ENCODE measurements at regions not wholly inside any gene's neighbourhood (a gene's known extent, or its start where the extent isn't known, plus 50 kb on each side); places are given as distances from the start of the nearest gene placed in this dataset.
A peak's percentile ranks its signal among the peaks of the same experiment; 100 is the strongest.

DNA sequence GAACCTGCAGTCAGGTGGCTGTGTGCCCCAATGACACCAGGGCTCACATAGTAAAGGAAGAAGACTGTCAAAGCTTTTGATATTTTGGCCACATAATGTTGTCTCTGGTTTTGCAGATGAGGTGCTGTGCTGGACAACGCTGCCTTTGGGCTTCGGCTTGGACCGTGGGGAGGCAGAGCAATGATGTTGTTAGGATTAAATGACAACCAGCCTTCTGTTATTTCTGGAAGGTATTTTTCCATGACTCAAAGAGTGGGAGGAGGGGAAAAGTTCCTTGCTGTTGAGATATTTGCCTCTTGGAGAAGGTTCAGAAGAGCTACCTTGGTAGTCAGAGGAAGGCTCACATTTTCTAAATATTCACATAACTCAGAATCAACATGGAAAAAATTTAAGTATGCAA lies 187.3 kb upstream of the GALNT2 start:
- Histone ChIP-seq H4K8ac (ENCODE audit: low read depth, low read length) (no peak overlapping the region), H2BK12ac (ENCODE audit: low read length) (no peak overlapping the region), H2BK120ac (ENCODE audit: low read depth, low read length) (no peak overlapping the region), H3K4me3 (ENCODE audit: low read length in 2 of 2) (no peak overlapping the region), H2AK5ac (ENCODE audit: low read depth, low read length) (no peak overlapping the region), H3K27me3 (ENCODE audit: control insufficient read depth in 3 of 3, insufficient read depth in 3 of 3, low read depth in 1 of 3, low read length in 3 of 3) (peaks cover 0 to 3% (median 0%) of the 10 kb centered on the region in 3 experiments), H2BK5ac (ENCODE audit: low read length) (no peak overlapping the region), H3K9me3 (replicated peaks in 1 of 2; ENCODE audit: control insufficient read depth in 2 of 2, insufficient read depth in 1 of 2, low read depth in 1 of 2, low read length in 2 of 2) (no peaks in the 10 kb centered on the region), H3K9ac (ENCODE audit: low read depth, low read length, poor library complexity) (no peak overlapping the region), H2BK15ac (ENCODE audit: low read length) (no peak overlapping the region), H3K27ac (replicated peaks; ENCODE audit: low read length) (no peak overlapping the region), H3K14ac (ENCODE audit: low read length) (no peak overlapping the region), H3K4ac (ENCODE audit: low read length) (no peak overlapping the region), H3K18ac (ENCODE audit: low read length) (no peak overlapping the region), H3K23ac (ENCODE audit: low read depth, low read length, poor library complexity) (no peak overlapping the region), H3K4me2 (ENCODE audit: insufficient read depth, low read length, poor library complexity, severe bottlenecking) (no peak overlapping the region), H3K4me1 (ENCODE audit: control insufficient read depth in 2 of 2, insufficient read depth in 1 of 2, low read depth in 1 of 2, low read length in 2 of 2) (peaks cover 0 to 2% of the 10 kb centered on the region in 2 donors), H4K91ac (ENCODE audit: low read depth, low read length, poor library complexity) (no peak overlapping the region), H2AFZ (ENCODE audit: low read length) (no peak overlapping the region), H3K79me1 (ENCODE audit: low read depth, low read length) (no peaks in the 10 kb centered on the region), H3K36me3 (replicated peaks in 1 of 2; ENCODE audit: control insufficient read depth in 2 of 2, insufficient read depth in 2 of 2, low read length in 2 of 2) (no peaks in the 10 kb centered on the region)
- no peak for DNase-seq (ENCODE audit: low spot score)
- WGBS, 2 donors (ENCODE audit: extremely low coverage in 2 of 2, insufficient read length in 2 of 2, insufficient replicate concordance in 1 of 2) = no CpG with 5 or more reads among the region's 3 CpGs

DNA sequence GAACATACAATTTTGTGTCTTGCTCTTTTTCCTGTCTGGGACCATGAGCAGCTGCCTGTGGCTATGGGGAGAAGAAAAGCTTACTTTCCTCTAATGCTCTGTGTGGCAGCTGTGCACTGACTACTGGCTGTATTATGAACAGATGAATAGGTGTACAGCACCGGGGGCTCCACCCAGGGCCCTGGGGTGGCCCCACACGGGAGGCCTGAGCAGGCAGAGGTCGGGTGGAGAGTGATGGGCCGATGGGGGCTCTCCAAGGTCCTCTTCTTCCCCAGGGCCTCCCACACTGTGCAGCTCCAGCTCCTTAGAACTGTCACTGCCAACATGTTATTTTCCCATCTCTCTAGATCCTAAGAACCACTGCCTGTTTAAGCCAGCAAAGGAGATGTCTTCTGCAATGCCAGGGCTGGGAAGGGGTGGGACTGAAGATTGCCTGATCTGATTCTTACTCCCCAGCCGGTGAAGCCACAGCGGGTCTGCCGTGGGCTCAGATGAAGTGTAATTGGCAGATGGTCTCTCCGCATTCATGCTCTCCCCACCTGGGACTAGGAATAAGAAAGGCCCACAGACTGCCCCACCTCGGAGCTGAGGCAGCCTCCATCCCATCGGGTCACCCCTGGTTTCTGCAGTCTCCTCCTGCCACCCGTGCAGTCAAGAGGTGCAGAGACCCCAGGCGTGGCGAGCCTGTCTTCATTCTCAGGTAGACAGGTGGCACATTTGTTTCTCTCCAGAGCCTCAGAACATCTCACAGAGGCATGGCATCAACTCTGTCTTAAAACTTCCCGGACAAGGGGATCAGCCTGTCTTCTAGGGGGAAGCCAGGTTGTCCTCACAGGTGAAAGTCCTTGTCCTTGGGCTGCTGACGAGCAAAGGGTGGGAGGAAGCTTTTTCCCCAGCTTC lies 186.5 kb upstream of the GALNT2 start:
- H3K79me1 ChIP-seq (ENCODE audit: low read depth, low read length) = no peaks in the 10 kb centered on the region
- no peak overlapping the region for H3K4me3 ChIP-seq (ENCODE audit: low read length in 2 of 2)
- H2BK15ac ChIP-seq (ENCODE audit: low read length) = no peak overlapping the region
- WGBS, 2 donors (ENCODE audit: extremely low coverage in 2 of 2, insufficient read length in 2 of 2, insufficient replicate concordance in 1 of 2) = no CpG with 5 or more reads among the region's 15 CpGs
- no peak overlapping the region for H2AK5ac ChIP-seq (ENCODE audit: low read depth, low read length)
- peaks cover 0 to 2% of the 10 kb centered on the region in 2 donors for H3K4me1 ChIP-seq (ENCODE audit: control insufficient read depth in 2 of 2, insufficient read depth in 1 of 2, low read depth in 1 of 2, low read length in 2 of 2)
- no peak overlapping the region for H3K27ac ChIP-seq (replicated peaks; ENCODE audit: low read length)
- H4K91ac ChIP-seq (ENCODE audit: low read depth, low read length, poor library complexity) = no peak overlapping the region
- no peak overlapping the region for H3K14ac ChIP-seq (ENCODE audit: low read length)
- DNase-seq (ENCODE audit: low spot score) = no peak
- no peaks in the 10 kb centered on the region for H3K9me3 ChIP-seq (replicated peaks in 1 of 2; ENCODE audit: control insufficient read depth in 2 of 2, insufficient read depth in 1 of 2, low read depth in 1 of 2, low read length in 2 of 2)
- H3K4me2 ChIP-seq (ENCODE audit: insufficient read depth, low read length, poor library complexity, severe bottlenecking) = no peak overlapping the region
- H3K9ac ChIP-seq (ENCODE audit: low read depth, low read length, poor library complexity) = no peak overlapping the region
- H4K8ac ChIP-seq (ENCODE audit: low read depth, low read length) = no peak overlapping the region
- H3K18ac ChIP-seq (ENCODE audit: low read length) = no peak overlapping the region
- no peak overlapping the region for H2BK12ac ChIP-seq (ENCODE audit: low read length)
- H2BK5ac ChIP-seq (ENCODE audit: low read length) = no peak overlapping the region
- H3K23ac ChIP-seq (ENCODE audit: low read depth, low read length, poor library complexity) = no peak overlapping the region
- no peak overlapping the region for H2BK120ac ChIP-seq (ENCODE audit: low read depth, low read length)
- H3K4ac ChIP-seq (ENCODE audit: low read length) = no peak overlapping the region
- H3K36me3 ChIP-seq (replicated peaks in 1 of 2; ENCODE audit: control insufficient read depth in 2 of 2, insufficient read depth in 2 of 2, low read length in 2 of 2) = no peaks in the 10 kb centered on the region
- peaks cover 0 to 3% (median 0%) of the 10 kb centered on the region in 3 experiments for H3K27me3 ChIP-seq (ENCODE audit: control insufficient read depth in 3 of 3, insufficient read depth in 3 of 3, low read depth in 1 of 3, low read length in 3 of 3)
- no peak overlapping the region for H2AFZ ChIP-seq (ENCODE audit: low read length)

DNA sequence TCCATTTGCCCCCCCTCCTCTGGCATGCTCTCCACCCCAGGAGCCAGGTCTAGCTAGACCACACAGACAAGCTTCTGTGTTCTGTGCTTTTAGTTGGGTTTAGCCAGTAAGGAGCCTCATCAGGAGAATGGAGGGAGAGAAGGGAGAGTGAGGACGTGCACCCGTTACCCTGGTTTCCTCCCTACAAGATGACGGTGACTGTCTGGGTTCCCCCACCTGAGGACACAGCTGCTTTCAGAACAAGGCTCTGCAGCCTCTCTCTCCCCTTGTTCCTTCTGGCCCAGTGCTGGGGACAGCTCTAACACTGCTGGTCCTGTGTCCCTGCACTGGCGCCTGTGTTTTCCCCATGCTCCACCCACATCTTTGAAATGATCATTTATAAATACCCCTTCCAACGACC lies 184.4 kb upstream of the GALNT2 start:
- H2BK12ac ChIP-seq (ENCODE audit: low read length) = no peak overlapping the region
- WGBS, 2 donors (ENCODE audit: extremely low coverage in 2 of 2, insufficient read length in 2 of 2, insufficient replicate concordance in 1 of 2) = no CpG with 5 or more reads among the region's 5 CpGs
- no peaks in the 10 kb centered on the region for H3K79me1 ChIP-seq (ENCODE audit: low read depth, low read length)
- H3K4me1 ChIP-seq (ENCODE audit: control insufficient read depth in 2 of 2, insufficient read depth in 1 of 2, low read depth in 1 of 2, low read length in 2 of 2) = peaks cover 0 to 2% of the 10 kb centered on the region in 2 donors
- no peak for DNase-seq (ENCODE audit: low spot score)
- no peak overlapping the region for H3K27ac ChIP-seq (replicated peaks; ENCODE audit: low read length)
- H2BK5ac ChIP-seq (ENCODE audit: low read length) = no peak overlapping the region
- H3K9me3 ChIP-seq (replicated peaks in 1 of 2; ENCODE audit: control insufficient read depth in 2 of 2, insufficient read depth in 1 of 2, low read depth in 1 of 2, low read length in 2 of 2) = no peaks in the 10 kb centered on the region
- H3K4ac ChIP-seq (ENCODE audit: low read length) = no peak overlapping the region
- no peak overlapping the region for H3K4me2 ChIP-seq (ENCODE audit: insufficient read depth, low read length, poor library complexity, severe bottlenecking)
- H3K27me3 ChIP-seq (ENCODE audit: control insufficient read depth in 3 of 3, insufficient read depth in 3 of 3, low read depth in 1 of 3, low read length in 3 of 3) = peaks cover 0 to 3% (median 0%) of the 10 kb centered on the region in 3 experiments
- no peaks in the 10 kb centered on the region for H3K36me3 ChIP-seq (replicated peaks in 1 of 2; ENCODE audit: control insufficient read depth in 2 of 2, insufficient read depth in 2 of 2, low read length in 2 of 2)
- H3K23ac ChIP-seq (ENCODE audit: low read depth, low read length, poor library complexity) = no peak overlapping the region
- no peak overlapping the region for H3K9ac ChIP-seq (ENCODE audit: low read depth, low read length, poor library complexity)
- no peak overlapping the region for H2AFZ ChIP-seq (ENCODE audit: low read length)
- no peak overlapping the region for H4K8ac ChIP-seq (ENCODE audit: low read depth, low read length)
- H4K91ac ChIP-seq (ENCODE audit: low read depth, low read length, poor library complexity) = no peak overlapping the region
- no peak overlapping the region for H2BK120ac ChIP-seq (ENCODE audit: low read depth, low read length)
- peak overlapping the region; percentile 55 for H3K18ac ChIP-seq (ENCODE audit: low read length)
- H3K14ac ChIP-seq (ENCODE audit: low read length) = no peak overlapping the region
- no peak overlapping the region for H3K4me3 ChIP-seq (ENCODE audit: low read length in 2 of 2)
- H2AK5ac ChIP-seq (ENCODE audit: low read depth, low read length) = no peak overlapping the region
- H2BK15ac ChIP-seq (ENCODE audit: low read length) = no peak overlapping the region

DNA sequence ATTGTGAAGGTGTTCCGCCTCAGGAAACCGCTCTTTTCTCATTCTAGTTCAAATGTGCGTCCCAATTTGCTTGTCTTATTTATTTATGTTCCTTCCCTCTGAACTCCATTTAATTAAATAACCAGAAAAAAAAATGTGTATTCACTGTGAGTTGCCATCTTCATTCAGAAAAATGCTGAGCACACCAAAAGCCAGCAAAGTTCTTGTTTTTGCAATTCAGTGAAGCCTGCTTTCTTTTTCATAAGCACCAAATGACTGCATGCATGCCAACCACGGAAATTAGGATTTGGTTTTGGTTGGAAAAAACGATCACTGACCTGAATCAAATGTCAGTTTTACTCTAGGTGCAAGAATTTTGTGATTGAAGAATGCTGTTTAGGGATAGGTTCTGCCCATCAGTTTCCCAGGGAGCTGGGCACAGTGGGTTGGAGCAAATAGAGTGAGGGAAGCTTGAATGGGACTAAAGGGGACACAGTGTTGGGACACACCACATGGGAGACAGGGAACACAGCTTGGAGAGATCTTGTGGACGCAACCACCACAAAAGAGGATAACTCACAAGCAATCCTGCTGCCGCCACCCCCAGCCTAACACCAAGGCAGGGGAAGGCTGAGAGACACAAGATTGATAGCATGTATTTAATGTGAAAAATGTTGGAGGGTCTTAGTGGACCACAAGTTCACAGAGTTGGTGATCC lies 183.4 kb upstream of the GALNT2 start:
- no peak overlapping the region for H2AFZ ChIP-seq (ENCODE audit: low read length)
- no CpG with 5 or more reads among the region's 7 CpGs for WGBS, 2 donors (ENCODE audit: extremely low coverage in 2 of 2, insufficient read length in 2 of 2, insufficient replicate concordance in 1 of 2)
- no peak for DNase-seq (ENCODE audit: low spot score)

More for the DNA sequence above, 183.4 kb upstream of the GALNT2 start:
- H3K79me1 ChIP-seq (ENCODE audit: low read depth, low read length) = no peaks in the 10 kb centered on the region
- H3K4ac ChIP-seq (ENCODE audit: low read length) = no peak overlapping the region
- H3K9me3 ChIP-seq (replicated peaks in 1 of 2; ENCODE audit: control insufficient read depth in 2 of 2, insufficient read depth in 1 of 2, low read depth in 1 of 2, low read length in 2 of 2) = no peaks in the 10 kb centered on the region
- no peak overlapping the region for H3K27ac ChIP-seq (replicated peaks; ENCODE audit: low read length)
- no peak overlapping the region for H3K9ac ChIP-seq (ENCODE audit: low read depth, low read length, poor library complexity)
- H4K91ac ChIP-seq (ENCODE audit: low read depth, low read length, poor library complexity) = no peak overlapping the region
- H3K36me3 ChIP-seq (replicated peaks in 1 of 2; ENCODE audit: control insufficient read depth in 2 of 2, insufficient read depth in 2 of 2, low read length in 2 of 2) = no peaks in the 10 kb centered on the region
- H3K4me3 ChIP-seq (ENCODE audit: low read length in 2 of 2) = no peak overlapping the region
- no peak overlapping the region for H2BK120ac ChIP-seq (ENCODE audit: low read depth, low read length)
- no peak overlapping the region for H2AK5ac ChIP-seq (ENCODE audit: low read depth, low read length)
- H3K23ac ChIP-seq (ENCODE audit: low read depth, low read length, poor library complexity) = no peak overlapping the region
- H4K8ac ChIP-seq (ENCODE audit: low read depth, low read length) = no peak overlapping the region
- H3K4me1 ChIP-seq (ENCODE audit: control insufficient read depth in 2 of 2, insufficient read depth in 1 of 2, low read depth in 1 of 2, low read length in 2 of 2) = peaks cover 0 to 2% of the 10 kb centered on the region in 2 donors
- no peak overlapping the region for H2BK12ac ChIP-seq (ENCODE audit: low read length)
- H3K14ac ChIP-seq (ENCODE audit: low read length) = no peak overlapping the region
- peaks cover 0 to 3% (median 0%) of the 10 kb centered on the region in 3 experiments for H3K27me3 ChIP-seq (ENCODE audit: control insufficient read depth in 3 of 3, insufficient read depth in 3 of 3, low read depth in 1 of 3, low read length in 3 of 3)
- H3K18ac ChIP-seq (ENCODE audit: low read length) = peak overlapping the region; percentile 40
- H2BK5ac ChIP-seq (ENCODE audit: low read length) = no peak overlapping the region
- H3K4me2 ChIP-seq (ENCODE audit: insufficient read depth, low read length, poor library complexity, severe bottlenecking) = no peak overlapping the region
- H2BK15ac ChIP-seq (ENCODE audit: low read length) = no peak overlapping the region
